ENCODE measurements at regions not wholly inside any gene's neighbourhood (a gene's known extent, or its start where the extent isn't known, plus 50 kb on each side); places are given as distances from the start of the nearest gene placed in this dataset.

DNA sequence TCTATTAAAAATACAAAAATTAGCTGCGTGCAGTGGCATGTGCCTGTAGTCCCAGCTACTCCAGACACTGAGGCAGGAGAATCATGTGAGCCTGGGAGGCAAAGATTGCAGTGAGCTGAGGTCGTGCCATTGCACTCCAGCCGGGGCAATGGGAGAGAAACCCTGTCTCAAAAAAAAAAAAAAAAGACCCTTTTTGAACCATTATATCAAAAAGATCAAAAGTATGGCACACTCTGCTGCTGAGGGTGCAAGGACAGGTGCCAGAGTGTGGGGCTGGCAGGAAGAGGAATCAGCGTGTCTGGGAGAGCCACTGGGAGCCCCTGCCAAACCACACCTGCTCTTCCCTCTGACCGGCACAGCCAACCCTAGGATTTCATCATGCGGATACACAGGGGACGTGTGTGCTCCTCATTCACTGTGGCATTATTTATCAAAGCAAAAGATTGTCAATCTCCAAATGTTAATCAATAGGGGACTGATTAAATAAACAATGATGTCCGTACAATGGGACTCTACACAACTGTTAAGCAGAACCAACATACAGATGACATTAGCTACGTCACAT lies 147.3 kb upstream of the TLE3 start:
- 89 to 90% methylated on average over 9 of the region's 9 CpGs for WGBS, 2 donors
- H3K9me3 ChIP-seq (ENCODE audit: control insufficient read depth in 2 of 2, insufficient read depth in 1 of 2, low read depth in 1 of 2, low read length in 1 of 2), result no peaks in the 10 kb centered on the region
- no peaks in the 10 kb centered on the region for H3K27me3 ChIP-seq (ENCODE audit: control insufficient read depth in 1 of 2, insufficient read depth in 2 of 2, low read length in 2 of 2)

DNA sequence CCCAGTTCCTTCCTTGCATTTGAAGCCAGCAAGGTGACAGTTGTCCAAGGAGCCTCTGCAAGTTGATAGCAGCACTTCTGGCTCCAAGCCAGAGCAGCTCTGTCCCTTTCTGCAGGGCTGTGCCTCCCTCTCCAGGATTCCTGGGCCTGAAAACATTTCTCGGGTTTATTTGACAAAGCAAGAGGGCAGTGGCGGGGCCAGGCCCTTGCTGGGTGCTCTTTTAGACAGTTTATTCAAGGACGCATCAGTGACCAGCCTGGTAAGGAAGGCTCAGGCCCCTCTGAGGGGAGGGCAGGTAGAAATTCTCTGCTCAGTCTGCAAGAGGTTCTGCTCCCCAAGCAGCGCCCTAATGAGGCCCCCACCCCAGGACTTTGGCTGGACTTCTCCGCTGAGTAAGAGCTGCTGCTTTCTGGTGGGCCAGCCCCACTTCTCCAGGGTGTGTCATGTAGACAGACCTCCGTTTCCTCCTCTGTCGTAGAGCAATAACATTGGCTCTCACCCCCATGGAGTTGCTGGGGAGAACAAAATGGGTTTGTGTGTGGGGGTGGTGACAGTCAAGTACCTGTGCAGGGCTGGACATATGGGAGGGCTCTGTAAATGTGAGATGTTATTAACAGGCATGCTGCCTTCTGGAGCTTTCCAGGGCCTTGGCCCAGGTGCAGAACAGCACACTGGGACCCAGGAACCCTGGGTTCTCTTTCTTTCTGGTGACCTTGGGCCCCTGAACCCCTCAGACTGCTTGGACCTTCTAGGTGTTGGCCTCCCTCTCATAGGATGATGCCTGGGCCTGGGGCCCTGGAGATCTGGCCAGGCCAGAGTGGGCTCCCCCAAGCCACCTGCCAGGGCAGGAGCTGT lies 146.2 kb upstream of the TLE3 start:
- H3K4me1 ChIP-seq (ENCODE audit: control insufficient read depth in 2 of 2, insufficient read depth in 2 of 2, low read length in 1 of 2), result peaks cover 0 to 7% of the 10 kb centered on the region in 2 donors
- WGBS, 2 donors, result 91 to 93% methylated on average over 7 of the region's 7 CpGs
- no peaks in the 10 kb centered on the region for H3K27me3 ChIP-seq (ENCODE audit: control insufficient read depth in 1 of 2, insufficient read depth in 2 of 2, low read length in 2 of 2)
- no peak overlapping the region for H3K4me3 ChIP-seq (ENCODE audit: low read depth in 1 of 2, low read length in 2 of 2)
- H3K27ac ChIP-seq (ENCODE audit: low read depth in 2 of 2, low read length in 1 of 2), result no peak overlapping the region
- no peaks in the 10 kb centered on the region for H3K9me3 ChIP-seq (ENCODE audit: control insufficient read depth in 2 of 2, insufficient read depth in 1 of 2, low read depth in 1 of 2, low read length in 1 of 2)
- no peaks in the 10 kb centered on the region for H3K36me3 ChIP-seq (ENCODE audit: control insufficient read depth in 2 of 2, insufficient read depth in 2 of 2, low read length in 1 of 2)

More for the DNA sequence above, 147.3 kb upstream of the TLE3 start:
- Histone ChIP-seq H3K4me1 (ENCODE audit: control insufficient read depth in 2 of 2, insufficient read depth in 2 of 2, low read length in 1 of 2) (peaks cover 0 to 7% of the 10 kb centered on the region in 2 donors), H3K27ac (ENCODE audit: low read depth in 2 of 2, low read length in 1 of 2) (no peak overlapping the region), H3K36me3 (ENCODE audit: control insufficient read depth in 2 of 2, insufficient read depth in 2 of 2, low read length in 1 of 2) (no peaks in the 10 kb centered on the region), H3K4me3 (ENCODE audit: low read depth in 1 of 2, low read length in 2 of 2) (no peak overlapping the region)

DNA sequence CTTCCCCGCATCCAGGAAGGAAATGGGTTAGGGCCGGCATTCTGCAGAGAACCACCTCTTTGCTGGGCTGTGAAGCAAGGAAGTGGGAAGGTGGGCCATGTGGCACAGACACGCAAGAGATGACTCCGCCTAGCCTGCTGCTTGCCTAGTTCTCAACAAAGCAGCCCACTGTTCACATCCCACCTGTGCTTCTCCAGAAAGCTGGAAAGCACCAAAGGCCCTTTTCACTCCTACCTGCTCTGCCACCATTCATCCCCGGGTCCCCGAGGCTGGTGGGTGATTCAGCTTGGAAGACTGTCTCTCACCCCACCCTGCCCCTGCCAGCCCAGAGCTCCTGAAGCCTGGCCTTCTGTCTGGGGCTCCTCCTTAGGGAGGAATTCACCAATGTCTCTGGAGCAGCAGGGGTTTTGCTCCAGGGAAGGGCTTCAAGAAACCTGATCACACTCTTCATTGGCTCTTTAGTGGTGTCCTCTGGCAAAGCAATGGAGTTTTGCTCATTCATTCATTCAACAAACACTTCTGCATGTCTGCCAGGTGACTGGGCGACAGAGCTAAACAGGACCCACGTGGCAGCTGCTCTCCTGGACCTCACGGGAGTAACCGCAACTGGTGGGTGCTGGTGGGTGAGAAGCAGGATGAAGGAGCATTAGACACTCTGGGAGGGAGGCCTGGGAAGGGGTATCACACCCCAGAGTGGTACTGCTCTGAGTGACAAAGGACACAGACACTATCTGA lies 145.4 kb upstream of the TLE3 start:
- no peaks in the 10 kb centered on the region for H3K36me3 ChIP-seq (ENCODE audit: control insufficient read depth in 2 of 2, insufficient read depth in 2 of 2, low read length in 1 of 2)
- no peaks in the 10 kb centered on the region for H3K27me3 ChIP-seq (ENCODE audit: control insufficient read depth in 1 of 2, insufficient read depth in 2 of 2, low read length in 2 of 2)
- H3K27ac ChIP-seq (ENCODE audit: low read depth in 2 of 2, low read length in 1 of 2), result no peak overlapping the region
- H3K4me3 ChIP-seq (ENCODE audit: low read depth in 1 of 2, low read length in 2 of 2), result no peak overlapping the region
- no peaks in the 10 kb centered on the region for H3K9me3 ChIP-seq (ENCODE audit: control insufficient read depth in 2 of 2, insufficient read depth in 1 of 2, low read depth in 1 of 2, low read length in 1 of 2)
- peaks cover 0 to 7% of the 10 kb centered on the region in 2 donors for H3K4me1 ChIP-seq (ENCODE audit: control insufficient read depth in 2 of 2, insufficient read depth in 2 of 2, low read length in 1 of 2)
- WGBS, 2 donors, result 77 to 83% methylated on average over 10 of the region's 10 CpGs

DNA sequence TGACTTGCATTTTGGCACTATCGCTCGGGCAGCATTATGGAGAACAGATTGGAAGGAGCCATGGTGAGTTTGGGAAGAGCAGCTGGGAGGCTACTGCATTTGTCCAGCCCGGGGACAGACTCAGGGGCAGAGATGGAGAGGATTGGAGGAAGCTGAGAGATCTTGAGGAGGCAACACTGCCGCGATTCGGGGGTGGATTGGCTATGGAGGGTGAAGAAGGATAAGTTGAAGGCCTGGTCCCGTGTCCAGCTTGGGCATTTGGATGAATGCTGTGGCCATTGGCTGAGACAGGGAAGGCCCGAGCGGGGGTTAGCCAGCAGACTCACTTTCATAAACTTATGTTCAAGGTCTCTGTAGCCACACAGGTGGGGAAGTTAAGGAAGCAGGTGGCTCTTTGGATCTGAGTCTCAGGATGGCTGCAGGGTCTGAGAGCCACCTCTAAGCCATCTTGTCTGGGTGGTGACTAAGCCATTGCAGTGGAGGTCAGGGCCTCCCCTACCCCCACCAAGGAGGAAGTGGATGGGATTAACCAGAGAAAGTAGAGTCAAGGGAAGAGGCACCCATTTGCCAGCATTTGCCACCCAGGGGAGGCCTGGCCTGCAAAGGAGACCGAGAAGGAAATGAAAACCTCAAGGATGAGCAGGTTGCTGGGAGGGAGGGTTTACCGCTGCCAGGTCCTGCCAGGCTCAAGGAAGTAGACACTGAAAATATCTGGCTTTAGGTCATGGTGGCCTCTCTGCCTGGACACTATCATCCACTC lies 144.0 kb upstream of the TLE3 start:
- Histone ChIP-seq H3K27me3 (ENCODE audit: control insufficient read depth in 1 of 2, insufficient read depth in 2 of 2, low read length in 2 of 2) (no peaks in the 10 kb centered on the region), H3K36me3 (ENCODE audit: control insufficient read depth in 2 of 2, insufficient read depth in 2 of 2, low read length in 1 of 2) (no peaks in the 10 kb centered on the region), H3K4me1 (ENCODE audit: control insufficient read depth in 2 of 2, insufficient read depth in 2 of 2, low read length in 1 of 2) (peaks cover 0 to 7% of the 10 kb centered on the region in 2 donors), H3K4me3 (ENCODE audit: low read depth in 1 of 2, low read length in 2 of 2) (no peak overlapping the region), H3K27ac (ENCODE audit: low read depth in 2 of 2, low read length in 1 of 2) (no peak overlapping the region), H3K9me3 (ENCODE audit: control insufficient read depth in 2 of 2, insufficient read depth in 1 of 2, low read depth in 1 of 2, low read length in 1 of 2) (no peaks in the 10 kb centered on the region)
- 92 to 94% methylated on average over 11 of the region's 11 CpGs for WGBS, 2 donors

DNA sequence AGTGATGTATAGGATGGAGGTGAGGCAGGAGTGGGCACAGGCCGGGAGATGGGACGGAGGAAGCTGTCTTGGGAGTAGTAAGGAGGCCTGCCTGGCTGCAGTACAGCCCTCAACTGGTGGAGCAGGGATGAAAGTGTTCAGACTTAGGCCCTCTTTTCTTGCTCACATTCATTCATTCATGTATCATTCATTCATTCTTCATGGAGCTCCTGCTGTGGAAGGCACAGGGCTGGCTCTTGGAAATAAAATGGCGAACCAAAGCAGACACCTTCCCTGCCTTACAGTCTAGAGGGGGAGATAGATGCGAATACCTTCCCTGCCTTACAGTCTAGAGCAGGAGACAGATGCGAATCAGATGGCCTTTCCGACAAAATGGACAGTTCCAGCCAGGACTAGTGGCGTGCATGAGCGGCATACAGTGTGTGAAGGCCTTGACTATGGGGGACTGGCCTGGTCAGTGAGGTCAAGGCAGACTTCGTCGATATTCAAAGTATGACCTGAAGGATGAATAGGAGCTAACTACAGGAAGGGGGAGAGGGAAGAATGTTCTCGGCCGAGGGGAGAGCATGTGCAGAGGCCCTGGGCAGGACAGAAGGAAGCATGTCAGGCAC lies 143.2 kb upstream of the TLE3 start:
- 97% methylated on average over 12 of the region's 12 CpGs for WGBS, 2 donors
- Histone ChIP-seq H3K27me3 (ENCODE audit: control insufficient read depth in 1 of 2, insufficient read depth in 2 of 2, low read length in 2 of 2) (no peaks in the 10 kb centered on the region), H3K36me3 (ENCODE audit: control insufficient read depth in 2 of 2, insufficient read depth in 2 of 2, low read length in 1 of 2) (no peaks in the 10 kb centered on the region), H3K4me3 (ENCODE audit: low read depth in 1 of 2, low read length in 2 of 2) (no peak overlapping the region), H3K9me3 (ENCODE audit: control insufficient read depth in 2 of 2, insufficient read depth in 1 of 2, low read depth in 1 of 2, low read length in 1 of 2) (no peaks in the 10 kb centered on the region), H3K4me1 (ENCODE audit: control insufficient read depth in 2 of 2, insufficient read depth in 2 of 2, low read length in 1 of 2) (peaks cover 0 to under 1% of the 10 kb centered on the region in 2 donors), H3K27ac (ENCODE audit: low read depth in 2 of 2, low read length in 1 of 2) (no peak overlapping the region)

DNA sequence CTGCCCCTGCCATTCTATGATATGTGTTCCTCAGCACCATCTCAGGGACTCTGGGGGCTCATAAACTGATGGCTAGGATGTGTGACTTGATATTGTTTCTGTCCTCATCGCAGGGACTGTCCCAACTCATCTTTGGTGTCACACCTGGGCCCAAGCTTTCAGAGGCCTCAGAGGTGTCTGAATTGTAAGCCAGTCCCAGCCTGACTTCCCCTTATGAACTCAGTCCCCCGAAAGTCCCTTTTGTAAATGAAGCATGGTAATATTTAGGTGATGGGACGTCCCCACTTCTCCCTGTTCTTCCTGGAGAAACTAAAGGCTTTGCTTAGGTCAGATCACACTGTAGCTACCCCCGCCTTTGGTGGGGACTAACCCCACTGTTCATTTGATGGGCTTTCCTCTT lies 142.4 kb upstream of the TLE3 start:
- Histone ChIP-seq H3K27me3 (ENCODE audit: control insufficient read depth in 1 of 2, insufficient read depth in 2 of 2, low read length in 2 of 2) (no peaks in the 10 kb centered on the region), H3K36me3 (ENCODE audit: control insufficient read depth in 2 of 2, insufficient read depth in 2 of 2, low read length in 1 of 2) (no peaks in the 10 kb centered on the region), H3K9me3 (ENCODE audit: control insufficient read depth in 2 of 2, insufficient read depth in 1 of 2, low read depth in 1 of 2, low read length in 1 of 2) (no peaks in the 10 kb centered on the region), H3K4me1 (ENCODE audit: control insufficient read depth in 2 of 2, insufficient read depth in 2 of 2, low read length in 1 of 2) (no peaks in the 10 kb centered on the region), H3K4me3 (ENCODE audit: low read depth in 1 of 2, low read length in 2 of 2) (no peak overlapping the region), H3K27ac (ENCODE audit: low read depth in 2 of 2, low read length in 1 of 2) (no peak overlapping the region)
- 72 to 88% methylated on average over 4 of the region's 4 CpGs for WGBS, 2 donors

DNA sequence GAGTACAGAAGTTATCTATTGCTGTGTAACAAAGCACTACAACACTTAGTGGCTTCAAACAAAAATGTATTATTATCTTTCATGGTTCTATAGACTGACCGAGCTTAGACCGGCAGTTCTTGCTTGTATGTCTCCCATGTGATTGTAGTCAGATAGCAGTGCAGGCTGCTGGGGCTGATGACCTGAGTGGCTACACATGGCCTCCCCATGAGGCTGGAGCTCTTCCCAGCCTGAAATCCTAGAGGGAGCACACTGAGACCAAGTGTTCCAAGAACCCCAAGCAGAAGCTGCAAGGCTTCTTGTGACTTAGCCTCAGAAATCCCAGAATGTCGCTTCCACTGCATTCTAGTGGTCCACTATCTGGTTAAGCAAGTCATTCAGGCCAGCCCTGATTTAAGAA lies 141.2 kb upstream of the TLE3 start:
- no peaks in the 10 kb centered on the region for H3K27me3 ChIP-seq (ENCODE audit: control insufficient read depth in 1 of 2, insufficient read depth in 2 of 2, low read length in 2 of 2)
- no peaks in the 10 kb centered on the region for H3K9me3 ChIP-seq (ENCODE audit: control insufficient read depth in 2 of 2, insufficient read depth in 1 of 2, low read depth in 1 of 2, low read length in 1 of 2)
- 93 to 94% methylated on average over 3 of the region's 3 CpGs for WGBS, 2 donors
- no peak overlapping the region for H3K27ac ChIP-seq (ENCODE audit: low read depth in 2 of 2, low read length in 1 of 2)
- H3K4me1 ChIP-seq (ENCODE audit: control insufficient read depth in 2 of 2, insufficient read depth in 2 of 2, low read length in 1 of 2), result no peaks in the 10 kb centered on the region
- no peak overlapping the region for H3K4me3 ChIP-seq (ENCODE audit: low read depth in 1 of 2, low read length in 2 of 2)
- H3K36me3 ChIP-seq (ENCODE audit: control insufficient read depth in 2 of 2, insufficient read depth in 2 of 2, low read length in 1 of 2), result no peaks in the 10 kb centered on the region

DNA sequence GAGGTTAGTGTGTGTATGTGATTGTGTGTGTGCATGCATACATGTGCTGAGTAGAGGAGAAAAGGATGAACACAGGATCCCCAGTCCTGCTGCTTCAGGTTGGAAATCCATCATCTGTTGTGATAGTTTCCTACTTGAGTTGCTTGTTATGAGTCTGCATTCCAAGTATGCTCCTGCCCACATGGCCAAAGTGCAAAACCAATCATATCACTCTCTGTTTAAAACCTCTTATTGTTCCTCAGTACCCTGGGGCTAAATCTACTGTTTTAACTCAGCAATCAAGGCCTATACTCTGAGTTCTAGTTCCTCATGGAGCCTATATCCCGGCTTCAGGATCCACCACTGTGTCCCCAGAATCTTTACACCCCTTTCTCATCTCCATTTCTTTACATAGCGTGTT lies 139.9 kb upstream of the TLE3 start:
- Histone ChIP-seq H3K9me3 (ENCODE audit: control insufficient read depth in 2 of 2, insufficient read depth in 1 of 2, low read depth in 1 of 2, low read length in 1 of 2) (no peaks in the 10 kb centered on the region), H3K27me3 (ENCODE audit: control insufficient read depth in 1 of 2, insufficient read depth in 2 of 2, low read length in 2 of 2) (no peaks in the 10 kb centered on the region), H3K27ac (ENCODE audit: low read depth in 2 of 2, low read length in 1 of 2) (no peak overlapping the region), H3K4me1 (ENCODE audit: control insufficient read depth in 2 of 2, insufficient read depth in 2 of 2, low read length in 1 of 2) (no peaks in the 10 kb centered on the region), H3K36me3 (ENCODE audit: control insufficient read depth in 2 of 2, insufficient read depth in 2 of 2, low read length in 1 of 2) (no peaks in the 10 kb centered on the region), H3K4me3 (ENCODE audit: low read depth in 1 of 2, low read length in 2 of 2) (no peak overlapping the region)
- WGBS, 2 donors, result 94 to 96% methylated on average over 2 of the region's 2 CpGs

Measured in esophagus (tissue), 2 donors.